Glomerular visceral epithelial cell (primary cell): ENCODE measurements at regions not wholly inside any gene's neighbourhood (a gene's known extent, or its start where the extent isn't known, plus 50 kb on each side); places are given as distances from the start of the nearest gene placed in this dataset.
"Not testable (repeated sequence)": the region's sequence is repeated elsewhere in the genome, so short reads cannot be mapped to it uniquely, and the experiment has no call there.

Source experiments
- DNase-seq: peaks from one replicate; pipeline ENCODE4 v3.0.0-alpha.2; 2016; ENCODE audit errors: extremely low spot score

GRCh38 chr2:48190230-48190629 is 124.3 kb upstream of the FOXN2 start:
- DNase-seq, result no peak

- DNase-seq, result no peak
Measured at GRCh38 chr2:48194641-48195040, 119.8 kb upstream of the FOXN2 start.

- no peak for DNase-seq
Measured at GRCh38 chr2:48195169-48195568, 119.3 kb upstream of the FOXN2 start.

- no peak for DNase-seq
Measured at GRCh38 chr2:48197618-48198017, 116.9 kb upstream of the FOXN2 start.

GRCh38 chr2:48198371-48198770 is 116.1 kb upstream of the FOXN2 start:
- DNase-seq, result no peak

GRCh38 chr2:48199070-48199469 is 115.4 kb upstream of the FOXN2 start:
- DNase-seq, result no peak

GRCh38 chr2:48200620-48201293 is 113.7 kb upstream of the FOXN2 start:
- DNase-seq, result no peak

- not testable (repeated sequence) for DNase-seq
Measured at GRCh38 chr2:48201435-48201834, 113.0 kb upstream of the FOXN2 start.

GRCh38 chr2:48202863-48203642 is 111.4 kb upstream of the FOXN2 start:
- DNase-seq, result no peak

- DNase-seq, result no peak
Measured at GRCh38 chr2:48203668-48204067, 110.8 kb upstream of the FOXN2 start.

- DNase-seq, result no peak
Measured at GRCh38 chr2:48204750-48205136, 109.7 kb upstream of the FOXN2 start.

- DNase-seq, result no peak
Measured at GRCh38 chr2:48205137-48205798, 109.2 kb upstream of the FOXN2 start.

GRCh38 chr2:48206056-48206656 is 108.3 kb upstream of the FOXN2 start:
- DNase-seq, result not testable (repeated sequence)

GRCh38 chr2:48207201-48207641 is 107.3 kb upstream of the FOXN2 start:
- no peak for DNase-seq

GRCh38 chr2:48207851-48208250 is 106.6 kb upstream of the FOXN2 start:
- no peak for DNase-seq

- DNase-seq, result no peak
Measured at GRCh38 chr2:48209214-48209885, 105.1 kb upstream of the FOXN2 start.

- no peak for DNase-seq
Measured at GRCh38 chr2:48210189-48210588, 104.3 kb upstream of the FOXN2 start.

- no peak for DNase-seq
Measured at GRCh38 chr2:48213646-48214045, 100.8 kb upstream of the FOXN2 start.

GRCh38 chr2:48218169-48218568 is 96.3 kb upstream of the FOXN2 start:
- no peak for DNase-seq

GRCh38 chr2:48219234-48219554 is 95.3 kb upstream of the FOXN2 start:
- no peak for DNase-seq

GRCh38 chr2:48219555-48220436 is 94.7 kb upstream of the FOXN2 start:
- DNase-seq, result no peak
